GM10248 (cell line): ENCODE measurements at regions not wholly inside any gene's neighbourhood (a gene's known extent, or its start where the extent isn't known, plus 50 kb on each side); places are given as distances from the start of the nearest gene placed in this dataset.

Source experiments
- CTCF ChIA-PET: fragments of 300-600 bp; sonication (Branson Sonifier 250); formaldehyde crosslinking; extraction: SDS; loops from one replicate; lab custom pipeline; 2021; ENCODE audit warnings: antibody characterized with exemption; lab: Yijun Ruan, JAX
- POLR2A ChIA-PET: fragments of 350-650 bp; sonication (Branson Sonifier 250); formaldehyde crosslinking; extraction: SDS; loops from one replicate; lab custom pipeline; 2020; ENCODE audit warnings: antibody characterized with exemption; lab: Yijun Ruan, JAX
- DNase-seq: peaks from one replicate; pipeline ENCODE4 v3.0.0; 2012; ENCODE audit errors: extremely low spot score
- CTCF ChIP-seq: IDR thresholded peaks from 2 replicates; pipeline ENCODE4 v1.5.1; 2012; ENCODE audit warnings: mild to moderate bottlenecking, low read depth; ENCODE audit errors: extremely low read depth, missing control alignments, control extremely low read depth

- no peak for TF ChIP-seq CTCF
- no peak for DNase-seq
- ChIA-PET POLR2A (no interaction called here), CTCF (no interaction called here)
Observed at GRCh38 chr16:76801357-76801756, 389.6 kb upstream of the MON1B start.

- DNase-seq: no peak
- ChIA-PET CTCF (interaction anchor here (1.3 kb wide), 1 partner anchor 19 kb away, joined by 4 read pairs; no protein-coding TSS in a partner anchor), POLR2A (no interaction called here)
- TF ChIP-seq CTCF: no peak
Observed at GRCh38 chr16:76816475-76816874, 374.5 kb upstream of the MON1B start.

- POLR2A ChIA-PET: no interaction called here
- no peak for DNase-seq
- CTCF ChIA-PET: no interaction called here
- no peak for TF ChIP-seq CTCF
Observed at GRCh38 chr16:76818606-76819181, 372.3 kb upstream of the MON1B start.

- TF ChIP-seq CTCF: no peak
- POLR2A ChIA-PET: no interaction called here
- no peak for DNase-seq
- CTCF ChIA-PET: no interaction called here
Observed at GRCh38 chr16:76819226-76819916, 371.6 kb upstream of the MON1B start.

GRCh38 chr16:76824221-76824620 is 366.8 kb upstream of the MON1B start:
- POLR2A ChIA-PET: no interaction called here
- no peak for TF ChIP-seq CTCF
- CTCF ChIA-PET: no interaction called here
- DNase-seq: no peak

- ChIA-PET POLR2A (no interaction called here), CTCF (no interaction called here)
- DNase-seq: no peak
- no peak for TF ChIP-seq CTCF
Observed at GRCh38 chr16:76824791-76825190, 366.2 kb upstream of the MON1B start.
